AG04450 (cell line): ENCODE measurements at regions not wholly inside any gene's neighbourhood (a gene's known extent, or its start where the extent isn't known, plus 50 kb on each side); places are given as distances from the start of the nearest gene placed in this dataset.

ENCODE experiments used
- CTCF ChIA-PET: fragments of 300-600, 350-600 bp; formaldehyde crosslinking; extraction: SDS; loops from one replicate; lab custom pipeline; 2022; ENCODE audit warnings: antibody characterized with exemption, inconsistent platforms; lab: Charles Lee
- POLR2A ChIA-PET: fragments of 350-600 bp; formaldehyde crosslinking; extraction: SDS; loops from one replicate; lab custom pipeline; 2021; ENCODE audit warnings: antibody characterized with exemption, inconsistent platforms; lab: Yijun Ruan, JAX
- DNase-seq: peaks from one replicate; pipeline ENCODE4 v3.0.0-alpha.2; 2011; ENCODE audit warnings: low read depth, low spot score
- H3K27ac ChIP-seq: one replicate; pipeline ENCODE4 v1.5.1; 2012; ENCODE audit warnings: low read depth, low read length, control low read depth
- H3K27me3 ChIP-seq: one replicate; pipeline ENCODE4 v1.6.0; 2012; ENCODE audit warnings: low read length; ENCODE audit not compliant: control insufficient read depth, insufficient read depth
- H3K4me3 ChIP-seq: 2 replicates; pipeline ENCODE4 v1.5.1; 2011; ENCODE audit warnings: mild to moderate bottlenecking, low read depth, low read length, control low read depth
- H3K9me3 ChIP-seq: 2 replicates; pipeline ENCODE4 v1.5.1; 2012; ENCODE audit warnings: low read length; ENCODE audit not compliant: control insufficient read depth, insufficient read depth
- CTCF ChIP-seq: IDR thresholded peaks from 2 replicates; pipeline ENCODE4 v1.5.1; 2011; ENCODE audit warnings: low read depth, low read length, control low read depth, inconsistent platforms

- ChIA-PET POLR2A (no interaction called here), CTCF (no interaction called here)
- H3K27me3 ChIP-seq: no peaks in the 10 kb centered on the region
- no peak overlapping the region for H3K27ac ChIP-seq
- no peak for DNase-seq
- TF ChIP-seq CTCF: no peak
- no peak overlapping the region for H3K4me3 ChIP-seq
- H3K9me3 ChIP-seq: peaks cover 20% of the 10 kb centered on the region
These were observed 435.7 kb upstream of the PFKP start for GRCh38 chr10:2631557-2632205.

GRCh38 chr10:2628705-2629104 is 438.6 kb upstream of the PFKP start:
- ChIA-PET CTCF (no interaction called here), POLR2A (no interaction called here)
- Histone ChIP-seq H3K27ac (no peak overlapping the region), H3K9me3 (peaks cover 32% of the 10 kb centered on the region), H3K4me3 (no peak overlapping the region), H3K27me3 (no peaks in the 10 kb centered on the region)
- no peak for TF ChIP-seq CTCF
- no peak for DNase-seq

- Histone ChIP-seq H3K4me3 (no peak overlapping the region), H3K27ac (no peak overlapping the region), H3K9me3 (peaks cover 38% of the 10 kb centered on the region), H3K27me3 (no peaks in the 10 kb centered on the region)
- POLR2A ChIA-PET: no interaction called here
- CTCF ChIA-PET: no interaction called here
- DNase-seq: no peak
- no peak for TF ChIP-seq CTCF
These were observed 439.4 kb upstream of the PFKP start for GRCh38 chr10:2627969-2628368.

GRCh38 chr10:2625094-2625493 is 442.3 kb upstream of the PFKP start:
- CTCF ChIA-PET: no interaction called here
- Histone ChIP-seq H3K27ac (no peak overlapping the region), H3K4me3 (no peak overlapping the region), H3K27me3 (no peaks in the 10 kb centered on the region), H3K9me3 (peaks cover 48% of the 10 kb centered on the region)
- POLR2A ChIA-PET: no interaction called here
- no peak for TF ChIP-seq CTCF
- no peak for DNase-seq

GRCh38 chr10:2623675-2624274 is 443.6 kb upstream of the PFKP start:
- ChIA-PET CTCF (no interaction called here), POLR2A (no interaction called here)
- Histone ChIP-seq H3K27me3 (no peaks in the 10 kb centered on the region), H3K9me3 (peaks cover 50% of the 10 kb centered on the region), H3K27ac (no peak overlapping the region), H3K4me3 (no peak overlapping the region)
- no peak for DNase-seq
- TF ChIP-seq CTCF: no peak
